ENCODE measurements at regions not wholly inside any gene's neighbourhood (a gene's known extent, or its start where the extent isn't known, plus 50 kb on each side); places are given as distances from the start of the nearest gene placed in this dataset.

DNA sequence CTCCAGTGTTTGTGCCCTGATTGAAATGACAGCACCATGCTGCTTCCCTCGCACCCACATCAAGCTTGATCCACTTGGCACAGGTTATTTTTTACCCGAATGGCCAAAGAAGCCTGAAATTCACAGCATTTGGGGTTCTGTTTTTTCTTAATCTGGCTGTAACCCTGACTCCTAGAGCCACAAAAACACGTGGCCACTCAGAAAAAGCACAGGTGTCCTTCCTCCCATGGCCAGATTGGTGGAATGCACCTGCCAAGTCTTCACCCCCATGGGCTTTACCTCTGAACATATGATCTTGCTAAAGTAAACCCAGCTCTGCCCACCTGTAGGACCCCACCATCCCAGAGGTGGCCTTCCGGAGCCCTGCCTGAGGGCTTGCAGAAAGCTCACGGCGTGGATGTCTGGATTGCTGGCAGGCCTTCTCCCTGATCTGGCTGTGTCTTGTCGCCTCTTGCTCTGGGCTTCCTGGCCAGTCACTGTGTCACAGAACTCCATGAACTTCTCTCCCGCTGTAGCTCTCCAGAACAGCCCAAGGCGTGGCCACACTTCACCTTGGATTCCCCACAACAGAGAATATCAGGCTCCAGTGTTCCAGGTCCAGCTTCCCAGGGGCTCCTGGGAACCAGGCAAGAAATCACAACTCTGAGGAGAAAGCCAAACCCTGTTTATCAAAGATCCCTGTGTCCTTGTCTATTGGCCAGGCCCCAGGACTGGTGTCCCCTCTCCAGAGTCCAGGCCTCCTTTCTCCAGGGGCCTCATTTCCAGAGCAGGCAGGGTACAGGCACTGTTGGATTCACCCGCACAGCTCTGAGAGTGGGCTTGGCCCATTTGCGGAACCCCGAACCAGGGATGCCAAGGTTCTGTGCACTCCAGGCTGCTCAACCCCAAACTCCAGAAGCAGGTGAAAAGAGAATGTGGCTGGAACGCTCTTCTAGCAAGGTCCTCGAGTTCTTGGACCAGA is 272.5 kb downstream of the SYK start:
- Histone ChIP-seq H2AFZ (ENCODE audit: low read length) (no peak overlapping the region), H4K20me1 (ENCODE audit: insufficient read depth, low read depth, low read length) (no peaks in the 10 kb centered on the region), H3K4me1 (ENCODE audit: low read length) (no peaks in the 10 kb centered on the region), H3K79me2 (ENCODE audit: low read length) (no peaks in the 10 kb centered on the region), H3K27ac (ENCODE audit: low read length) (no peak overlapping the region), H3K36me3 (ENCODE audit: insufficient read depth, low read length) (no peaks in the 10 kb centered on the region), H3K4me2 (ENCODE audit: low read depth, low read length, poor library complexity, severe bottlenecking) (no peak overlapping the region), H3K9me3 (ENCODE audit: low read length) (no peaks in the 10 kb centered on the region), H3K4me3 (ENCODE audit: low read length) (no peak overlapping the region), H3K9ac (ENCODE audit: low read length) (no peak overlapping the region), H3K27me3 (ENCODE audit: low read length) (no peaks in the 10 kb centered on the region), H3K9me2 (replicated peaks; ENCODE audit: insufficient read depth, low read length) (no peaks in the 10 kb centered on the region)
- DNase-seq: no peak

DNA sequence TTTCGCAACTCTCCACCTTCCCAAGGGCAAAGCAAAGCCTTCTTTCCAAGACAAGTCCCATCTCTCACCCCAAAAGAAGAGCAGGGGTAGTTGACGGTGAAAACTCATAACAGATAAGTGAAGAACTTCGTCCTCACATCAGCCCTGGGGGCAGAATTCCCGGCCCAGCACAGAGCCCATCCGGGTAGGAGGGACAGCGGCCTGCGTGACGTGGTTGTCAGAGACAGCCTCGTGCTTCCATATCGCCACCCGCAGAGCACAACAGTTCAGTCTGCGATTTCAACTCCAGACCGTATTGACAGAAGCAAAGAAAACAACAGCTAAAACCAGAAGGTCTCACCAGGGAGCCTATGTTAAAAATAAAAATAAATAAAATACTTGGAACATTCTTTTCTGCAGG is 273.2 kb downstream of the SYK start:
- no peak for DNase-seq

DNA sequence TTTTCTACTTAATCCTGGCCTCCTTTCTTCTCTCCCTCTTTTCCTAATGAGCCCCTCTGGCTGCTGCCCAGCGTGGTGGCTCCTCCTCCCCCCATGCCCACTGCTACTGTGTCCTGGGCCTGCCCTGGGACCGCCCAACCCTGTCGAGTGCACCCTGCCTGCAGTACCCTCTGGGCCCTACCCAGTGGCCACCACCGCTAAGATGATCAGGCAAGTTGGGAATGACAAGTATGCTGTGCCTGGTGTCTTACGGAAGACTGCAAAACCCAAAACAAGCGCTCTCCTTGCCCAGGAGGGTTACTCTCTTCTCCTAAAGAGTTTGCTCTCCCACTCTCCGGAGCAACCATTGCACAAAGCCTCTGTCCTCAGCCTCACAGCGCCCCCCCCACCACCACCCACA is 273.7 kb downstream of the SYK start:
- Histone ChIP-seq H3K79me2 (ENCODE audit: low read length) (no peaks in the 10 kb centered on the region), H3K4me2 (ENCODE audit: low read depth, low read length, poor library complexity, severe bottlenecking) (no peak overlapping the region), H3K4me1 (ENCODE audit: low read length) (no peaks in the 10 kb centered on the region), H3K27me3 (ENCODE audit: low read length) (no peaks in the 10 kb centered on the region), H2AFZ (ENCODE audit: low read length) (no peak overlapping the region), H3K36me3 (ENCODE audit: insufficient read depth, low read length) (no peaks in the 10 kb centered on the region), H3K9ac (ENCODE audit: low read length) (no peak overlapping the region), H3K27ac (ENCODE audit: low read length) (no peak overlapping the region), H4K20me1 (ENCODE audit: insufficient read depth, low read depth, low read length) (no peaks in the 10 kb centered on the region), H3K9me3 (ENCODE audit: low read length) (no peaks in the 10 kb centered on the region), H3K9me2 (replicated peaks; ENCODE audit: insufficient read depth, low read length) (no peaks in the 10 kb centered on the region), H3K4me3 (ENCODE audit: low read length) (no peak overlapping the region)
- DNase-seq: no peak

More for the DNA sequence above, 273.2 kb downstream of the SYK start:
- Histone ChIP-seq H3K4me1 (ENCODE audit: low read length) (no peaks in the 10 kb centered on the region), H3K27ac (ENCODE audit: low read length) (no peak overlapping the region), H3K36me3 (ENCODE audit: insufficient read depth, low read length) (no peaks in the 10 kb centered on the region), H3K9me2 (replicated peaks; ENCODE audit: insufficient read depth, low read length) (no peaks in the 10 kb centered on the region), H3K27me3 (ENCODE audit: low read length) (no peaks in the 10 kb centered on the region), H2AFZ (ENCODE audit: low read length) (no peak overlapping the region), H3K9me3 (ENCODE audit: low read length) (no peaks in the 10 kb centered on the region), H3K79me2 (ENCODE audit: low read length) (no peaks in the 10 kb centered on the region), H3K4me3 (ENCODE audit: low read length) (no peak overlapping the region), H3K9ac (ENCODE audit: low read length) (no peak overlapping the region), H4K20me1 (ENCODE audit: insufficient read depth, low read depth, low read length) (no peaks in the 10 kb centered on the region), H3K4me2 (ENCODE audit: low read depth, low read length, poor library complexity, severe bottlenecking) (no peak overlapping the region)

DNA sequence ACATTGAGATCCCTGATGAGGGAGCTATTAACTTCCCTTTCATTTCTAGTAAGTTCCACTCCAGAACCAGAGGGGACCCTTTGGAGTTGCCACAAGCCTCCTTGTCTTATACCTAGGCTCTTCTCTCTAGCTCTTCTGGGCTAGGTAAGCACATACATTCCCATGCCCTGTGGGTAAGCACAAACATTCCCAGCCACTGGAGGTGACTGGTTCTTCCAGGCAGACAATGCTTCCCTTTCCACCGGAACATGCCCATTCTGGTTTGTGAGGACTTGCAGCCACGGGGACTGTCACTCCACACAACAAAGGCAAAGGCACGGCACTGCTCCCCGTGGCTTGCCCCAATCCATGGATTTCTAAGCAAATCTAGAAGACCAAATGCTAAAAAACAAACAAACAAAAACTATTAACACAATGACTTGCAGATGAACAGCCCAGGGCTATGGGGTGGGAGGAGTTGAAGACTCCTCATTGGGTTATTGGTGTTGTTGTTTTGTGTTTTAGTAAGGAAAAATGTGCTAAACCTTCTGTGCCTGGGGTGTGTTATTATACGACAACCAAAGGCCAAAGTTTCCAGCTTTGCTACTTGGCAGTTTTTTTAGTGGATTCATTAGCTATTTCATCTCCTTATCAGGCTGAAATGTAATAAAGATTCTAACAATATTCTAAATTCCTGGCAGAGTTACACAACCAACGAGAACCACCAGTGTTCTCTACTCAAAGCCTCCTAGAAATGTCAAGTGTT is 276.2 kb downstream of the SYK start:
- Histone ChIP-seq H3K4me2 (ENCODE audit: low read depth, low read length, poor library complexity, severe bottlenecking) (no peak overlapping the region), H3K36me3 (ENCODE audit: insufficient read depth, low read length) (no peaks in the 10 kb centered on the region), H4K20me1 (ENCODE audit: insufficient read depth, low read depth, low read length) (no peaks in the 10 kb centered on the region), H3K79me2 (ENCODE audit: low read length) (no peaks in the 10 kb centered on the region), H3K4me3 (ENCODE audit: low read length) (no peak overlapping the region), H3K9ac (ENCODE audit: low read length) (no peak overlapping the region), H3K27me3 (ENCODE audit: low read length) (no peaks in the 10 kb centered on the region), H3K27ac (ENCODE audit: low read length) (no peak overlapping the region), H3K9me2 (replicated peaks; ENCODE audit: insufficient read depth, low read length) (no peaks in the 10 kb centered on the region), H3K4me1 (ENCODE audit: low read length) (no peaks in the 10 kb centered on the region), H2AFZ (ENCODE audit: low read length) (no peak overlapping the region), H3K9me3 (ENCODE audit: low read length) (no peaks in the 10 kb centered on the region)
- no peak for DNase-seq

DNA sequence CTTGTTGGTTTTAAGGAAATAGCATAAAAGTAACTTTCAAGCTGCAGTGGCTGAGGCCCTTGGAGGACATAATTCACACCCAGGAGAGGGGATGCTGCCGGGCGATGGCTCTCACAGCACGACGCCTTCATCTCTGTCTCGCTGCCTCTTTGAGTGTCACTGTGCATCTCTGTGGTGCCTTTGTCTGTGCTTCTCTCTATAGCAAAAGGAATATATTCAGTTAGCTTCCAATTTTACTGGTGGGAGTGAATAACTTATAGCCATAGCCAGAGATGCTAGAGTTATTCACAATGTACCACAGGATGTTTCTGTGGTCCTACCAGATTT is 276.7 kb downstream of the SYK start:
- DNase-seq: no peak
- Histone ChIP-seq H3K27me3 (ENCODE audit: low read length) (no peaks in the 10 kb centered on the region), H2AFZ (ENCODE audit: low read length) (no peak overlapping the region)

DNA sequence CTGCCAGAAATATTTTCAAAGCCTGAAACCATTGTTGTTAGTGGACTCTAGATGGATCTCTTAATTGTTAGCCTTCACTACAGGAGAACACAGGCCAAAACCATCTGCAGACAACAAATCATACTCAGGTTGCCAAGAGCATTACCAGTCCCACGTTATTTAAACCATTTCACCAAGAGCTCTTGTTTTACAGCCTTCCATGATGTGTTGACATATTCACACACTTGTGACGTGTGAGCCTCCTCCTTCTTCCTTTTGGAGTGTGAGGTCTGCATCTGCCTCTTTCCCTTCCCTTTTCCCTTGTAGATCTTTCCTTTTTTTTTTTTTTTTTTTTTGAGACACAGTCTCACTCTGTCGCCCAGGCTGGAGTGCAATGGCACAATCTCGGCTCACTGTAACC is 279.0 kb downstream of the AUH start:
- no peaks in the 10 kb centered on the region for H3K9me2 ChIP-seq (replicated peaks; ENCODE audit: insufficient read depth, low read length)
- H2AFZ ChIP-seq (ENCODE audit: low read length): no peak overlapping the region
- no peaks in the 10 kb centered on the region for H3K9me3 ChIP-seq (ENCODE audit: low read length)
- H3K4me2 ChIP-seq (ENCODE audit: low read depth, low read length, poor library complexity, severe bottlenecking): no peak overlapping the region
- H3K79me2 ChIP-seq (ENCODE audit: low read length): no peaks in the 10 kb centered on the region
- no peak for DNase-seq
- no peaks in the 10 kb centered on the region for H4K20me1 ChIP-seq (ENCODE audit: insufficient read depth, low read depth, low read length)
- no peaks in the 10 kb centered on the region for H3K27me3 ChIP-seq (ENCODE audit: low read length)
- no peak overlapping the region for H3K4me3 ChIP-seq (ENCODE audit: low read length)
- no peaks in the 10 kb centered on the region for H3K4me1 ChIP-seq (ENCODE audit: low read length)
- no peak overlapping the region for H3K9ac ChIP-seq (ENCODE audit: low read length)
- H3K36me3 ChIP-seq (ENCODE audit: insufficient read depth, low read length): no peaks in the 10 kb centered on the region
- no peak overlapping the region for H3K27ac ChIP-seq (ENCODE audit: low read length)

More for the DNA sequence above, 276.7 kb downstream of the SYK start:
- Histone ChIP-seq H3K4me1 (ENCODE audit: low read length) (no peaks in the 10 kb centered on the region), H3K36me3 (ENCODE audit: insufficient read depth, low read length) (no peaks in the 10 kb centered on the region), H3K9me2 (replicated peaks; ENCODE audit: insufficient read depth, low read length) (no peaks in the 10 kb centered on the region), H4K20me1 (ENCODE audit: insufficient read depth, low read depth, low read length) (no peaks in the 10 kb centered on the region), H3K27ac (ENCODE audit: low read length) (no peak overlapping the region), H3K4me3 (ENCODE audit: low read length) (no peak overlapping the region), H3K4me2 (ENCODE audit: low read depth, low read length, poor library complexity, severe bottlenecking) (no peak overlapping the region), H3K9ac (ENCODE audit: low read length) (no peak overlapping the region), H3K9me3 (ENCODE audit: low read length) (no peaks in the 10 kb centered on the region), H3K79me2 (ENCODE audit: low read length) (no peaks in the 10 kb centered on the region)

DNA sequence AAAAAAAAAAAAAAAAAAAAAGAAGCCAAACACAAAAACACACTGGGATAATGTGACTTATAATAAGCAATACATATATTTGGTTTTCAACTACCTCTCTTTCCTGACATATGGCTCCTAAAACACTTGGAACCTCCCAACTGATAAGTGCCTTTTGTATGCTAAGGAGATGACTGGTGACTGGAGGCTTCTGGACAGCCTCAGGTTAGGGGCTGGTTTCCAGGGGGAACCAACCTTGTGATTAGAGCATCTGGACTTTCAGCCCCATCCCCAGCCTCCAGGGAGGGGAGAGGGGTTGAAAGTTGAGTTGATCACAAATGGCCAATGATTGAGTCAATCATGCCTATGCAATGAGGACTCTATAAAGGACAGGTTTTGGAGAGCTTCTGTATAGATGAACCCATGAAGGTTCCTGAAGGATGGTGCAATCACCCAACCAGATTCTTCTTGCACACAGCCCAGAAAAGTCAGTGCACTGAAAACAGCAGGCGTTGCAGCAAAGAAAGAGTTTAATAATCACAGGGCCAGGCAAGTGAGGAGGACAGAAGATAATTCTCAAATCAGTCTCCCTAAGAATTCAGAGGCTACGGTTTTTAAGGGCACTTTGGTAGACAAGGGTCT is 276.7 kb downstream of the AUH start:
- Histone ChIP-seq H3K4me2 (ENCODE audit: low read depth, low read length, poor library complexity, severe bottlenecking) (no peak overlapping the region), H3K79me2 (ENCODE audit: low read length) (no peaks in the 10 kb centered on the region), H4K20me1 (ENCODE audit: insufficient read depth, low read depth, low read length) (no peaks in the 10 kb centered on the region), H3K9me2 (replicated peaks; ENCODE audit: insufficient read depth, low read length) (no peaks in the 10 kb centered on the region), H3K4me3 (ENCODE audit: low read length) (no peak overlapping the region), H2AFZ (ENCODE audit: low read length) (no peak overlapping the region), H3K9me3 (ENCODE audit: low read length) (no peaks in the 10 kb centered on the region), H3K9ac (ENCODE audit: low read length) (no peak overlapping the region), H3K36me3 (ENCODE audit: insufficient read depth, low read length) (no peaks in the 10 kb centered on the region), H3K4me1 (ENCODE audit: low read length) (no peaks in the 10 kb centered on the region), H3K27ac (ENCODE audit: low read length) (no peak overlapping the region), H3K27me3 (ENCODE audit: low read length) (no peaks in the 10 kb centered on the region)
- no peak for DNase-seq

All from Karpas-422 (cell line).